K562 (cell line): ENCODE measurements at regions not wholly inside any gene's neighbourhood (a gene's known extent, or its start where the extent isn't known, plus 50 kb on each side); places are given as distances from the start of the nearest gene placed in this dataset.

Experiments
- ATAC-seq: fragments of 200-7000 bp; cut with Tn5 transposase; 3 replicates; pipeline ENCODE4 v1.9.1; 2020; ENCODE audit warnings: moderate library complexity
- BruUV-seq: library from RNA; stranded (reverse); fragments of 400-500 nt; replicated peaks from 2 replicates; lab custom pipeline; 2021; lab: Mats Ljungman, UMichigan
- CTCF ChIA-PET: fragments of 300-600 bp; formaldehyde crosslinking; extraction: SDS; loops from one replicate; lab custom pipeline; 2021; ENCODE audit warnings: low intra/inter-chr PET ratio; lab: Yijun Ruan, JAX
- POLR2A ChIA-PET: fragments of 300-600, 350-650 bp; sonication (Branson Sonifier 250); formaldehyde crosslinking; extraction: SDS; loops from one replicate; lab custom pipeline; 2021; ENCODE audit warnings: antibody characterized with exemption, inconsistent platforms; lab: Yijun Ruan, JAX
- DNase-seq, 4 experiments: peaks; one replicate each; pipeline versions ENCODE4 v3.0.0 to v3.0.0-alpha.2; 2011 to 2018; ENCODE audit warnings: low spot score in 3 of 4, mixed read lengths in 3 of 4; ENCODE audit errors: extremely low read depth in 1 of 4
- FAIRE-seq: peaks from 2 replicates; lab custom pipeline; 2011; peaks lifted over from hg19 to GRCh38; lab: Jason Lieb, UNC
- H2AFZ ChIP-seq: 2 replicates; pipeline ENCODE4 v1.6.0; 2011; ENCODE audit warnings: low read depth, low read length, control low read depth, inconsistent platforms
- H3K27ac ChIP-seq: fragments of 200-600 bp; 3 replicates; pipeline ENCODE4 v1.8.0; 2011; ENCODE audit warnings: low read depth, mild to moderate bottlenecking, control low read depth, inconsistent platforms, low read length, moderate library complexity, mixed read lengths; ENCODE audit errors: extremely low read depth
- H3K27me3 ChIP-seq, 2 experiments: fragments of 300-600 bp in 1 of 2; 2 replicates in 1 of 2; 3 replicates in 1 of 2; pipeline versions ENCODE4 v1.6.0 to v1.8.0; 2011; ENCODE audit warnings: inconsistent platforms in 2 of 2, low read length in 2 of 2, mild to moderate bottlenecking in 1 of 2, mixed read lengths in 1 of 2, moderate library complexity in 1 of 2; ENCODE audit not compliant: control insufficient read depth in 2 of 2, insufficient read depth in 2 of 2
- H3K36me3 ChIP-seq: fragments of 300-600 bp; 3 replicates; pipeline ENCODE4 v1.8.0; 2011; ENCODE audit warnings: mild to moderate bottlenecking, low read length, inconsistent platforms; ENCODE audit not compliant: control insufficient read depth, insufficient read depth
- H3K4me1 ChIP-seq, 2 experiments: fragments of 200-600 bp in 1 of 2; replicated peaks in 1 of 2; 2 replicates in 1 of 2; 3 replicates in 1 of 2; pipeline versions ENCODE4 v1.5.1 to v1.8.0; 2011; ENCODE audit warnings: inconsistent platforms in 2 of 2, low read length in 2 of 2, mild to moderate bottlenecking in 1 of 2, mixed read lengths in 1 of 2, moderate library complexity in 1 of 2; ENCODE audit not compliant: control insufficient read depth in 2 of 2, insufficient read depth in 2 of 2
- H3K4me2 ChIP-seq: 2 replicates; pipeline ENCODE4 v1.6.1; 2011; ENCODE audit warnings: low read length, control low read depth, inconsistent platforms, mixed read lengths; ENCODE audit not compliant: insufficient read depth
- H3K4me3 ChIP-seq: fragments of 200-600 bp; sonication (generic), shearing (Covaris generic); 2 replicates; pipeline ENCODE4 v1.5.1; 2016; ENCODE audit warnings: control low read depth, inconsistent platforms
- H3K79me2 ChIP-seq: fragments of 200-600 bp; 3 replicates; pipeline ENCODE4 v1.8.0; 2011; ENCODE audit warnings: low read length, inconsistent platforms; ENCODE audit not compliant: control insufficient read depth, insufficient read depth
- H3K9ac ChIP-seq, 2 experiments: 2 replicates each; pipeline versions ENCODE4 v1.6.0 to v1.6.1; 2011; ENCODE audit warnings: low read depth in 2 of 2, low read length in 2 of 2, control low read depth in 1 of 2, inconsistent platforms in 1 of 2, mild to moderate bottlenecking in 1 of 2, mixed read lengths in 1 of 2; ENCODE audit not compliant: insufficient read depth in 1 of 2
- H3K9me1 ChIP-seq: one replicate; pipeline ENCODE4 v1.6.0; 2011; ENCODE audit warnings: inconsistent platforms, mild to moderate bottlenecking, low read length, moderate library complexity; ENCODE audit not compliant: control insufficient read depth, insufficient read depth
- H3K9me3 ChIP-seq: replicated peaks from 2 replicates; pipeline ENCODE4 v1.5.1; 2011; ENCODE audit warnings: low read depth, low read length, inconsistent platforms; ENCODE audit not compliant: control insufficient read depth, insufficient read depth
- H4K20me1 ChIP-seq: replicated peaks from 2 replicates; pipeline ENCODE4 v1.6.1; 2011; ENCODE audit warnings: low read length, inconsistent platforms, mixed read lengths; ENCODE audit not compliant: control insufficient read depth, insufficient read depth
- ELF4 ChIP-seq: fragments of 450-650 bp; formaldehyde crosslinking; IDR thresholded peaks from 2 replicates; pipeline ENCODE4 v1.4.0; 2022; ENCODE audit warnings: missing genetic modification characterization
- KDM5B ChIP-seq: fragments of 200-600 bp; sonication (generic); IDR thresholded peaks from 2 replicates; pipeline ENCODE4 v1.6.1; 2012; ENCODE audit warnings: low read depth, mild to moderate bottlenecking, moderate library complexity, low read length, control low read depth, inconsistent platforms; ENCODE audit not compliant: insufficient replicate concordance
- NFIC ChIP-seq: fragments of 450-650 bp; IDR thresholded peaks from 2 replicates; pipeline ENCODE4 v1.6.1; 2017; ENCODE audit warnings: mild to moderate bottlenecking, inconsistent platforms
- XRCC4 ChIP-seq: IDR thresholded peaks from one replicate; pipeline ENCODE4 v1.6.1; 2011; ENCODE audit not compliant: insufficient read depth, insufficient read length; ENCODE audit errors: extremely low read depth
- XRCC5 ChIP-seq: fragments of 200-400 bp; formaldehyde crosslinking; IDR thresholded peaks from 2 replicates; pipeline ENCODE4 v1.6.1; 2017; ENCODE audit warnings: low read depth, mild to moderate bottlenecking, low read length
- ZNF780A ChIP-seq: fragments of 250-450 bp; sonication (Bioruptor Pico); IDR thresholded peaks from 2 replicates; pipeline ENCODE4 v1.5.0; 2021; ENCODE audit warnings: mild to moderate bottlenecking
- WGBS: fragments of 100-300 bp; shearing (Covaris generic); methylation state at CpG from one replicate; pipeline ENCODE4 v1.1.6; 2016; ENCODE audit warnings: low coverage, mixed read lengths; ENCODE audit not compliant: insufficient coverage; ENCODE audit errors: missing lambda C conversion rate; 5-methylcytosine and 5-hydroxymethylcytosine counted together
- in situ Hi-C: fragments of 300-500 bp; cut with MboI; formaldehyde crosslinking; loops from 4 replicates; pipeline ENCODE4 v1.15.0; 2018; ENCODE audit warnings: inconsistent platforms, mixed read lengths
- intact Hi-C: fragments of 100-400 bp; cut with micrococcal nuclease; formaldehyde crosslinking; loops from 2 replicates; pipeline ENCODE4 v1.14.2; 2022
- TF ChIP-seq, protein P1 (sequence below): fragments of 450-650 bp; IDR thresholded peaks from 2 replicates; pipeline ENCODE4 v1.7.0; 2016; ENCODE audit warnings: borderline replicate concordance
- TF ChIP-seq, protein P2 (sequence below): fragments of 200-800 bp; sonication (Bioruptor generic); IDR thresholded peaks from 2 replicates; pipeline ENCODE4 v1.6.1; 2017; ENCODE audit warnings: missing genetic modification characterization, missing compliant biosample characterization
- TF ChIP-seq, protein P3 (sequence below): fragments of 250-450 bp; sonication (Bioruptor Pico); IDR thresholded peaks from 2 replicates; pipeline ENCODE4 v1.4.0; 2020; ENCODE audit warnings: mild to moderate bottlenecking, moderate library complexity, borderline replicate concordance
- TF ChIP-seq, protein P4 (sequence below): fragments of 250-450 bp; sonication (Bioruptor Pico); IDR thresholded peaks from 2 replicates; pipeline ENCODE4 v1.4.0; 2020; ENCODE audit warnings: mild to moderate bottlenecking, moderate library complexity
- TF ChIP-seq, protein P5 (sequence below): IDR thresholded peaks from 2 replicates; pipeline ENCODE4 v1.6.1; 2012; ENCODE audit warnings: low read depth, low read length, improper control_type of control experiment, borderline replicate concordance

DNA sequence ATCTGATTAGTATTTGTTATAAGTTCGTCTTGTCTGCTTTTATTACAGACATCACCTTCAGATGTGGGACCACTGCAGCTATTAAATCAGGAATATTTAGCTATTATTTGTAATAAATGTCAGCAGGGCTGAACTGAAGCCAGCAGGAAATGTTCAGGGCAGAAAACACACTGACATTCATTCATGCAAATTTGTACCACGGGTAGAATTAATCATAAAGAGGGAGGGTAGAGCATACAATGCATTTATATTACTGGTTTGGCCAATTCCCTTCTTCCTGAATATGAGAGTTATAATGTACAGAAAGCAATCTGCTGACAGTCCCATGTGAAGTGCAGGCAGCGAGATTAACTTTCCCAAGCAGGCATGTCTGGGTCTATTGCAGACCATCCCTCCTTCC is 117.3 kb upstream of the NUDT12 start:
- Histone ChIP-seq H3K9ac (no peak overlapping the region), H2AFZ (no peak overlapping the region), H3K27me3 (no peaks in the 10 kb centered on the region), H4K20me1 (no peaks in the 10 kb centered on the region), H3K9me1 (no peaks in the 10 kb centered on the region), H3K79me2 (no peaks in the 10 kb centered on the region), H3K9me3 (no peaks in the 10 kb centered on the region), H3K4me3 (no peak overlapping the region), H3K4me2 (no peak overlapping the region), H3K36me3 (no peaks in the 10 kb centered on the region), H3K27ac (no peak overlapping the region), H3K4me1 (no peaks in the 10 kb centered on the region)
- ATAC-seq = no peak
- intact Hi-C loops = no loop called here
- DNase-seq = no peak
- in situ Hi-C loops = no loop called here
- POLR2A ChIA-PET = interaction anchor here (0.9 kb wide), 1 partner anchor 19 kb away, joined by 3 read pairs; no protein-coding TSS in a partner anchor
- BruUV-seq = no TSS peak
- 0% methylated on average over 3 of the region's 3 CpGs for WGBS
- CTCF ChIA-PET = no interaction called here
- no peak for FAIRE-seq
- TF ChIP-seq KDM5B (no peak), NFIC (no peak), XRCC5 (no peak), ELF4 (CRISPR knock-in tag) (no peak), ZNF780A (CRISPR knock-in tag) (no peak), XRCC4 (no peak)
- TF ChIP-seq, protein P1, sequence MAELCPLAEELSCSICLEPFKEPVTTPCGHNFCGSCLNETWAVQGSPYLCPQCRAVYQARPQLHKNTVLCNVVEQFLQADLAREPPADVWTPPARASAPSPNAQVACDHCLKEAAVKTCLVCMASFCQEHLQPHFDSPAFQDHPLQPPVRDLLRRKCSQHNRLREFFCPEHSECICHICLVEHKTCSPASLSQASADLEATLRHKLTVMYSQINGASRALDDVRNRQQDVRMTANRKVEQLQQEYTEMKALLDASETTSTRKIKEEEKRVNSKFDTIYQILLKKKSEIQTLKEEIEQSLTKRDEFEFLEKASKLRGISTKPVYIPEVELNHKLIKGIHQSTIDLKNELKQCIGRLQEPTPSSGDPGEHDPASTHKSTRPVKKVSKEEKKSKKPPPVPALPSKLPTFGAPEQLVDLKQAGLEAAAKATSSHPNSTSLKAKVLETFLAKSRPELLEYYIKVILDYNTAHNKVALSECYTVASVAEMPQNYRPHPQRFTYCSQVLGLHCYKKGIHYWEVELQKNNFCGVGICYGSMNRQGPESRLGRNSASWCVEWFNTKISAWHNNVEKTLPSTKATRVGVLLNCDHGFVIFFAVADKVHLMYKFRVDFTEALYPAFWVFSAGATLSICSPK = no peak
- TF ChIP-seq, protein P2, sequence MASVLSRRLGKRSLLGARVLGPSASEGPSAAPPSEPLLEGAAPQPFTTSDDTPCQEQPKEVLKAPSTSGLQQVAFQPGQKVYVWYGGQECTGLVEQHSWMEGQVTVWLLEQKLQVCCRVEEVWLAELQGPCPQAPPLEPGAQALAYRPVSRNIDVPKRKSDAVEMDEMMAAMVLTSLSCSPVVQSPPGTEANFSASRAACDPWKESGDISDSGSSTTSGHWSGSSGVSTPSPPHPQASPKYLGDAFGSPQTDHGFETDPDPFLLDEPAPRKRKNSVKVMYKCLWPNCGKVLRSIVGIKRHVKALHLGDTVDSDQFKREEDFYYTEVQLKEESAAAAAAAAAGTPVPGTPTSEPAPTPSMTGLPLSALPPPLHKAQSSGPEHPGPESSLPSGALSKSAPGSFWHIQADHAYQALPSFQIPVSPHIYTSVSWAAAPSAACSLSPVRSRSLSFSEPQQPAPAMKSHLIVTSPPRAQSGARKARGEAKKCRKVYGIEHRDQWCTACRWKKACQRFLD (CRISPR knock-in tag) = no peak
- TF ChIP-seq, protein P3, sequence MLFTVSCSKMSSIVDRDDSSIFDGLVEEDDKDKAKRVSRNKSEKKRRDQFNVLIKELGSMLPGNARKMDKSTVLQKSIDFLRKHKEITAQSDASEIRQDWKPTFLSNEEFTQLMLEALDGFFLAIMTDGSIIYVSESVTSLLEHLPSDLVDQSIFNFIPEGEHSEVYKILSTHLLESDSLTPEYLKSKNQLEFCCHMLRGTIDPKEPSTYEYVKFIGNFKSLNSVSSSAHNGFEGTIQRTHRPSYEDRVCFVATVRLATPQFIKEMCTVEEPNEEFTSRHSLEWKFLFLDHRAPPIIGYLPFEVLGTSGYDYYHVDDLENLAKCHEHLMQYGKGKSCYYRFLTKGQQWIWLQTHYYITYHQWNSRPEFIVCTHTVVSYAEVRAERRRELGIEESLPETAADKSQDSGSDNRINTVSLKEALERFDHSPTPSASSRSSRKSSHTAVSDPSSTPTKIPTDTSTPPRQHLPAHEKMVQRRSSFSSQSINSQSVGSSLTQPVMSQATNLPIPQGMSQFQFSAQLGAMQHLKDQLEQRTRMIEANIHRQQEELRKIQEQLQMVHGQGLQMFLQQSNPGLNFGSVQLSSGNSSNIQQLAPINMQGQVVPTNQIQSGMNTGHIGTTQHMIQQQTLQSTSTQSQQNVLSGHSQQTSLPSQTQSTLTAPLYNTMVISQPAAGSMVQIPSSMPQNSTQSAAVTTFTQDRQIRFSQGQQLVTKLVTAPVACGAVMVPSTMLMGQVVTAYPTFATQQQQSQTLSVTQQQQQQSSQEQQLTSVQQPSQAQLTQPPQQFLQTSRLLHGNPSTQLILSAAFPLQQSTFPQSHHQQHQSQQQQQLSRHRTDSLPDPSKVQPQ (CRISPR knock-in tag) = no peak
- TF ChIP-seq, protein P4, sequence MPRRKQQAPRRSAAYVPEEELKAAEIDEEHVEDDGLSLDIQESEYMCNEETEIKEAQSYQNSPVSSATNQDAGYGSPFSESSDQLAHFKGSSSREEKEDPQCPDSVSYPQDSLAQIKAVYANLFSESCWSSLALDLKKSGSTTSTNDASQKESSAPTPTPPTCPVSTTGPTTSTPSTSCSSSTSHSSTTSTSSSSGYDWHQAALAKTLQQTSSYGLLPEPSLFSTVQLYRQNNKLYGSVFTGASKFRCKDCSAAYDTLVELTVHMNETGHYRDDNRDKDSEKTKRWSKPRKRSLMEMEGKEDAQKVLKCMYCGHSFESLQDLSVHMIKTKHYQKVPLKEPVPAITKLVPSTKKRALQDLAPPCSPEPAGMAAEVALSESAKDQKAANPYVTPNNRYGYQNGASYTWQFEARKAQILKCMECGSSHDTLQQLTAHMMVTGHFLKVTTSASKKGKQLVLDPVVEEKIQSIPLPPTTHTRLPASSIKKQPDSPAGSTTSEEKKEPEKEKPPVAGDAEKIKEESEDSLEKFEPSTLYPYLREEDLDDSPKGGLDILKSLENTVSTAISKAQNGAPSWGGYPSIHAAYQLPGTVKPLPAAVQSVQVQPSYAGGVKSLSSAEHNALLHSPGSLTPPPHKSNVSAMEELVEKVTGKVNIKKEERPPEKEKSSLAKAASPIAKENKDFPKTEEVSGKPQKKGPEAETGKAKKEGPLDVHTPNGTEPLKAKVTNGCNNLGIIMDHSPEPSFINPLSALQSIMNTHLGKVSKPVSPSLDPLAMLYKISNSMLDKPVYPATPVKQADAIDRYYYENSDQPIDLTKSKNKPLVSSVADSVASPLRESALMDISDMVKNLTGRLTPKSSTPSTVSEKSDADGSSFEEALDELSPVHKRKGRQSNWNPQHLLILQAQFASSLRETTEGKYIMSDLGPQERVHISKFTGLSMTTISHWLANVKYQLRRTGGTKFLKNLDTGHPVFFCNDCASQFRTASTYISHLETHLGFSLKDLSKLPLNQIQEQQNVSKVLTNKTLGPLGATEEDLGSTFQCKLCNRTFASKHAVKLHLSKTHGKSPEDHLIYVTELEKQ (CRISPR knock-in tag) = no peak
- TF ChIP-seq, protein P5, sequence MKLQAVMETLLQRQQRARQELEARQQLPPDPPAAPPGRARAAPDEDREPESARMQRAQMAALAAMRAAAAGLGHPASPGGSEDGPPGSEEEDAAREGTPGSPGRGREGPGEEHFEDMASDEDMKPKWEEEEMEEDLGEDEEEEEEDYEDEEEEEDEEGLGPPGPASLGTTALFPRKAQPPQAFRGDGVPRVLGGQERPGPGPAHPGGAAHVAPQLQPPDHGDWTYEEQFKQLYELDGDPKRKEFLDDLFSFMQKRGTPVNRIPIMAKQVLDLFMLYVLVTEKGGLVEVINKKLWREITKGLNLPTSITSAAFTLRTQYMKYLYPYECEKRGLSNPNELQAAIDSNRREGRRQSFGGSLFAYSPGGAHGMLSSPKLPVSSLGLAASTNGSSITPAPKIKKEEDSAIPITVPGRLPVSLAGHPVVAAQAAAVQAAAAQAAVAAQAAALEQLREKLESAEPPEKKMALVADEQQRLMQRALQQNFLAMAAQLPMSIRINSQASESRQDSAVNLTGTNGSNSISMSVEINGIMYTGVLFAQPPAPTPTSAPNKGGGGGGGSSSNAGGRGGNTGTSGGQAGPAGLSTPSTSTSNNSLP = no peak
